ENCODE measurements at regions not wholly inside any gene's neighbourhood (a gene's known extent, or its start where the extent isn't known, plus 50 kb on each side); places are given as distances from the start of the nearest gene placed in this dataset.

- in situ Hi-C loops (cut with HindIII; ENCODE audit: low sequenced_read_pairs) = no loop called here
- peak; percentile 1 for DNase-seq (ENCODE audit: low read depth, low spot score)
- H3K4me3 ChIP-seq (ENCODE audit: low read depth, low read length) = no peak overlapping the region
- TF ChIP-seq, protein P1, sequence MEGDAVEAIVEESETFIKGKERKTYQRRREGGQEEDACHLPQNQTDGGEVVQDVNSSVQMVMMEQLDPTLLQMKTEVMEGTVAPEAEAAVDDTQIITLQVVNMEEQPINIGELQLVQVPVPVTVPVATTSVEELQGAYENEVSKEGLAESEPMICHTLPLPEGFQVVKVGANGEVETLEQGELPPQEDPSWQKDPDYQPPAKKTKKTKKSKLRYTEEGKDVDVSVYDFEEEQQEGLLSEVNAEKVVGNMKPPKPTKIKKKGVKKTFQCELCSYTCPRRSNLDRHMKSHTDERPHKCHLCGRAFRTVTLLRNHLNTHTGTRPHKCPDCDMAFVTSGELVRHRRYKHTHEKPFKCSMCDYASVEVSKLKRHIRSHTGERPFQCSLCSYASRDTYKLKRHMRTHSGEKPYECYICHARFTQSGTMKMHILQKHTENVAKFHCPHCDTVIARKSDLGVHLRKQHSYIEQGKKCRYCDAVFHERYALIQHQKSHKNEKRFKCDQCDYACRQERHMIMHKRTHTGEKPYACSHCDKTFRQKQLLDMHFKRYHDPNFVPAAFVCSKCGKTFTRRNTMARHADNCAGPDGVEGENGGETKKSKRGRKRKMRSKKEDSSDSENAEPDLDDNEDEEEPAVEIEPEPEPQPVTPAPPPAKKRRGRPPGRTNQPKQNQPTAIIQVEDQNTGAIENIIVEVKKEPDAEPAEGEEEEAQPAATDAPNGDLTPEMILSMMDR (IDR thresholded peaks at IDR 0.05; ENCODE audit: low read depth, low read length) = no peak
These were observed 960.0 kb upstream of the RAG2 start for GRCh38 chr11:37557990-37558389.

GRCh38 chr11:37552284-37552683, 954.2 kb upstream of the RAG2 start:
- TF ChIP-seq, protein P1 (IDR thresholded peaks at IDR 0.05; ENCODE audit: low read depth, low read length) = no peak
- no peak for DNase-seq (ENCODE audit: low read depth, low spot score)
- H3K4me3 ChIP-seq (ENCODE audit: low read depth, low read length) = no peak overlapping the region
- in situ Hi-C loops (cut with HindIII; ENCODE audit: low sequenced_read_pairs) = no loop called here

DNA sequence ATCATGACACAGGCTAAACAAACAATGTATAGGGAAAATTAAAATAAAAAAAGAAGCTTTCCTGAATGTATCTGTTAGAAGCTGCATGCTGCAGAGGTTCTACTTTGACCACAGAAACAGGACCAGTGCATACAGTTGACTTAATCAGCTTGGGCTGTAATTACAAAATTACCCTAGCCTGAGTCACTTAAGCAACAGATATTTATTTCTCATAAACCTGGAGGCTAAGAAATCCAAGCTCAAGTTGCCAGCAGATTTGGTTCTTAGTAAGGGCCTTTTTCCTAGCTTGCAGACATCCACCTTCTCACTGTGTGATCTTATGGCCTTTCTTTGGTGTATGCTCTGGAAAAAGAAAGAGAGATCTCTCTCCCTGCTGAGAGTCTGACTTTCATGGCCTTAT, 946.5 kb upstream of the RAG2 start:
- no peak for DNase-seq (ENCODE audit: low read depth, low spot score)
- in situ Hi-C loops (cut with HindIII; ENCODE audit: low sequenced_read_pairs) = no loop called here
- H3K4me3 ChIP-seq (ENCODE audit: low read depth, low read length) = no peak overlapping the region
- TF ChIP-seq, protein P1 (IDR thresholded peaks at IDR 0.05; ENCODE audit: low read depth, low read length) = no peak

GRCh38 chr11:37533830-37534229, 935.8 kb upstream of the RAG2 start:
- TF ChIP-seq, protein P1 (IDR thresholded peaks at IDR 0.05; ENCODE audit: low read depth, low read length) = no peak
- H3K4me3 ChIP-seq (ENCODE audit: low read depth, low read length) = no peak overlapping the region
- in situ Hi-C loops (cut with HindIII; ENCODE audit: low sequenced_read_pairs) = no loop called here
- no peak for DNase-seq (ENCODE audit: low read depth, low spot score)

DNA sequence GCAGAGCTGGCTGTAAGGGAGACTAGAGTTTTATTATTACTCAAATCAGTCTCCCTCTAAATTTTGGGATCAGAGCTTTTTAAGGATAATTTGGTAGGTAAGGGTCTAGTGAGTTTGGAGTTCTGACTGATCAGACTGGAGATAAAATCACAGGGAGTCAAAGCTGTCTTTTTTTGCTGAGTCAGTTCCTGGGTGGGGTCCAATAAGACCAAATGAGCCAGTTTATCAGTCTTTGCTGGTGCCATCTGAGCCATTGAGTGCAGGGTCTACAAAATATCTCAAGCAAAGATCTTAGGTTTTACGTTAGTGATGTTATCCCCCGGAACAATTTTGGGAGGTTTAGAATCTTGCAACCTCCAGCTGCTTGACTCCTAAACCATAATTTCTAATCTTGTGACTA, 935.1 kb upstream of the RAG2 start:
- TF ChIP-seq, protein P1 (IDR thresholded peaks at IDR 0.05; ENCODE audit: low read depth, low read length) = no peak
- DNase-seq (ENCODE audit: low read depth, low spot score) = no peak
- in situ Hi-C loops (cut with HindIII; ENCODE audit: low sequenced_read_pairs) = no loop called here
- H3K4me3 ChIP-seq (ENCODE audit: low read depth, low read length) = no peak overlapping the region

DNA sequence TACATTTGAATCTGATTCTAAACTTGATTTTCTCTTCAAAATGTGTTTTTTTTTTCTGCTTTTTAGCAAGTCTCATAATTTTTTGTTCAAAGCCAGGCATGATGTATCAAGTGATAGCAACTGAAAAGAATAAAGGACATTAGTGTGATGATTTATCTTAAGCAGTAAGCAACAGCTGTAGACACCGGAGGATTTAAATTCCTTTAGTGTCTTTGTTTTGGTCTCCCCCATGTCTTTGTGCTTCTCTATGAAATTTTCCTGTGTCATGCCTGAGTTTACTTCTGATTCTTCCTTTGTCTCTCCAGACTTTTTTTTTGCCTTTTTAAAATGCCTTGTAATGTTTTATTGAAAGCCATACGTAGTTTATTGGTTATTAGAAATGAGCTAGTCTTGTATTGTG, 934.2 kb upstream of the RAG2 start:
- in situ Hi-C loops (cut with HindIII; ENCODE audit: low sequenced_read_pairs) = no loop called here
- no peak for DNase-seq (ENCODE audit: low read depth, low spot score)
- TF ChIP-seq, protein P1 (IDR thresholded peaks at IDR 0.05; ENCODE audit: low read depth, low read length) = no peak
- H3K4me3 ChIP-seq (ENCODE audit: low read depth, low read length) = no peak overlapping the region

DNA sequence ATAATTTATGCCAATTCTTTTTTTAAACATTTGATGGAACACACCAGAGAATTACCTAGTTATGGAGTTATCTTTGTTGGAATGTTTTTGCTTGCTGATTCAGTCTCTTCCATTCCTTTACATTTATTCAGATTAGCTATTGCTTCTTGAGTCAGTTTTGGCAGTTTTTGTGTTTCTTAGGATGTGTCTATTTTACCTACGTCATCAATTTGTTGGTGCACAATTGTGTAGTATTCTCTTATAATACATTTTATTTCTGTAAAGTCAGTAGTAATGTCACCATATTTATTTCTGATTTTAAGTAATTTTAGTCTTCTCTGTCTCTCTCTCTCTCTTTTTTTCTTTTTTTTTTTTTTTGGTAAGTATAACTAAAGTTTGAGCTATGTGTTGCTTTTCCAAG, 929.5 kb upstream of the RAG2 start:
- H3K4me3 ChIP-seq (ENCODE audit: low read depth, low read length) = no peak overlapping the region
- in situ Hi-C loops (cut with HindIII; ENCODE audit: low sequenced_read_pairs) = no loop called here

More for the DNA sequence above, 929.5 kb upstream of the RAG2 start:
- DNase-seq (ENCODE audit: low read depth, low spot score) = no peak
- TF ChIP-seq, protein P1 (IDR thresholded peaks at IDR 0.05; ENCODE audit: low read depth, low read length) = no peak
